Psoas muscle (tissue), 7 donors: ENCODE measurements at regions not wholly inside any gene's neighbourhood (a gene's known extent, or its start where the extent isn't known, plus 50 kb on each side); places are given as distances from the start of the nearest gene placed in this dataset.

Experiments
- ATAC-seq, 4 donors: fragments of 200-7000 bp; cut with Tn5 transposase; one replicate each; pipeline ENCODE4 v1.9.1; 2020; ENCODE audit warnings: moderate library complexity in 3 of 4, mild to moderate bottlenecking in 2 of 4
- DNase-seq, 2 donors: peaks; one replicate each; pipeline ENCODE4 v3.0.0-alpha.2; 2020
- H3K27ac ChIP-seq: fragments of 200-600 bp; one replicate; pipeline ENCODE4 v1.8.0; 2022
- H3K27me3 ChIP-seq, 3 donors: fragments of 200-600 bp in 1 of 3; one replicate each; pipeline versions ENCODE4 v1.6.1 to v1.8.0; 2013 to 2022; ENCODE audit warnings: low read length in 2 of 3, mild to moderate bottlenecking in 2 of 3, moderate library complexity in 1 of 3; ENCODE audit not compliant: insufficient read depth in 3 of 3
- H3K36me3 ChIP-seq, 2 donors: fragments of 200-600 bp in 1 of 2; one replicate each; pipeline versions ENCODE4 v1.6.1 to v1.8.0; 2013 to 2022; ENCODE audit warnings: low read depth in 1 of 2, mild to moderate bottlenecking in 1 of 2, moderate library complexity in 1 of 2; ENCODE audit not compliant: insufficient read depth in 1 of 2
- H3K4me1 ChIP-seq: fragments of 200-600 bp; one replicate; pipeline ENCODE4 v1.8.0; 2022
- H3K4me3 ChIP-seq: fragments of 200-600 bp; one replicate; pipeline ENCODE4 v1.8.0; 2022; ENCODE audit warnings: mild to moderate bottlenecking
- H3K9me3 ChIP-seq: fragments of 200-600 bp; one replicate; pipeline ENCODE4 v1.8.0; 2022
- CTCF ChIP-seq: fragments of 200-600 bp; IDR thresholded peaks from one replicate; pipeline ENCODE4 v1.8.0; 2022; ENCODE audit warnings: antibody characterized with exemption
- WGBS, 3 donors: extraction: QIAGEN DNeasy Blood & Tissue Kit; methylation state at CpG; one replicate each; pipeline versions ENCODE4 v1.1.6 to v1.1.7; 2013; 5-methylcytosine and 5-hydroxymethylcytosine counted together
- intact Hi-C, 2 donors: fragments of 100-400 bp; cut with DNase I; formaldehyde crosslinking; loops; one replicate each; pipeline versions ENCODE4 v1.11.0 to v1.14.2; 2022
- donor health status: healthy with polysubstance abuse.
- donor health status: DM: no; HTN: no; CAD: no; lungs with moderate emphysema.
- donor health status: Bipolar disorder and iron deficiency.
- donor health status: healthy.
- donor health status: DM: yes; HTN: yes; CAD: no.
- donor health status: DM: no; HTN: no; CAD: no.
- donor health status: DM: yes; HTN: yes; CAD: no.

DNA sequence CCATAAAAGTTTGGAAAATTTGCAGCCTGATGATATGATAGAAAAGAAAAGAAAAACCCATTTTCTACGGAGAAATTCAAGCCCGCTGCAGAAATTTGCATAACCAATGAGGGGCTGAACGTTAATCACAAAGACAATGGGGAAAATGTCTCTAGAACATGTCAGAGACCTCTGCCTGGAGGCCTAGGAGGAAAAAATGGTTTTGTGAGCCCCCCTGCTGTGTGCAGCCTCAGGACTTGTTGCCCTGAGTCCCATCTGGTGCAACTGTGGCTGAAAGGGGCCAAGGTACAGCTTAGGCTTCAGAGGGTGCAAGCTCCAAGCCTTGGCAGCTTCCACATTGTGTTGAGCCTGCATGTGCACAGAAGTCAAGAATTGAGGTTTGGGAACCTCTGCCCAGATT, 1267.4 kb upstream of the GOT2 start:
- H3K9me3 ChIP-seq, result no peaks in the 10 kb centered on the region
- no peaks in the 10 kb centered on the region for H3K27me3 ChIP-seq
- DNase-seq (no peak), ATAC-seq (no peak)
- WGBS, 3 donors, result 39 to 72% (median 67%) methylated on average over 3 of the region's 3 CpGs
- no peaks in the 10 kb centered on the region for H3K36me3 ChIP-seq
- intact Hi-C loops, result no loop called here
- no peak overlapping the region for H3K4me3 ChIP-seq
- no peak for TF ChIP-seq CTCF
- H3K4me1 ChIP-seq, result no peaks in the 10 kb centered on the region
- no peak overlapping the region for H3K27ac ChIP-seq

- TF ChIP-seq CTCF, result no peak
- Histone ChIP-seq H3K36me3 (no peaks in the 10 kb centered on the region), H3K4me3 (no peak overlapping the region), H3K4me1 (no peaks in the 10 kb centered on the region), H3K27me3 (no peaks in the 10 kb centered on the region), H3K9me3 (no peaks in the 10 kb centered on the region), H3K27ac (no peak overlapping the region)
- intact Hi-C loops, result no loop called here
- DNase-seq (no peak), ATAC-seq (no peak)
- 91 to 94% (median 91%) methylated on average over 4 of the region's 4 CpGs for WGBS, 3 donors
These were observed 1263.6 kb upstream of the GOT2 start for GRCh38 chr16:59997706-59998105.

- Histone ChIP-seq H3K27ac (no peak overlapping the region), H3K9me3 (peaks cover 8% of the 10 kb centered on the region), H3K36me3 (no peaks in the 10 kb centered on the region), H3K4me3 (no peak overlapping the region), H3K27me3 (no peaks in the 10 kb centered on the region), H3K4me1 (no peaks in the 10 kb centered on the region)
- ATAC-seq, result no peak
- intact Hi-C loops, result no loop called here
- WGBS, 3 donors, result 74 to 79% (median 76%) methylated on average over 10 of the region's 10 CpGs
- no peak for DNase-seq
- TF ChIP-seq CTCF, result no peak
These were observed 1259.0 kb upstream of the GOT2 start for GRCh38 chr16:59993101-59993500.

DNA sequence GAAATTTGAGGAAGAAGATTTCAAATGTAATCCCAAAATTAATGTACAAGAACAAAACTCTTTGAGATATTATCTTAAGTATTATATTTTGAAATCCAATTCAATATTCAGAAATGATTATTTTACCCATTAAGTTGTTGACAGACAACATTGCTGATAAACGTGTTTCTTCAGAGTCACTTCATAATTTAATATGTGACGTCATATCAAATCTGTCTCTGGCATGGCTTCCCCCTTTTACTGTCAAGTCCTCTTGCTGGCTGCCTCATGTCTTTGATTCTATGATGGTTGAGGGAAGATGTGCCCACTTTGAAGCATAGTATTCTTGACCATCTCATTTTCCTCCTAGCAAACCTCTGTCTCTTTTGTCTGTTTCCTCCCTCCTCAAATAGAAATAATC, 1257.1 kb upstream of the GOT2 start:
- Histone ChIP-seq H3K9me3 (peaks cover 8% of the 10 kb centered on the region), H3K4me1 (no peaks in the 10 kb centered on the region), H3K27ac (no peak overlapping the region), H3K4me3 (no peak overlapping the region), H3K27me3 (no peaks in the 10 kb centered on the region), H3K36me3 (no peaks in the 10 kb centered on the region)
- ATAC-seq (no peak), DNase-seq (no peak)
- TF ChIP-seq CTCF, result no peak
- WGBS, 3 donors, result 45 to 83% (median 62%) methylated on average over 2 of the region's 2 CpGs
- intact Hi-C loops, result no loop called here

DNA sequence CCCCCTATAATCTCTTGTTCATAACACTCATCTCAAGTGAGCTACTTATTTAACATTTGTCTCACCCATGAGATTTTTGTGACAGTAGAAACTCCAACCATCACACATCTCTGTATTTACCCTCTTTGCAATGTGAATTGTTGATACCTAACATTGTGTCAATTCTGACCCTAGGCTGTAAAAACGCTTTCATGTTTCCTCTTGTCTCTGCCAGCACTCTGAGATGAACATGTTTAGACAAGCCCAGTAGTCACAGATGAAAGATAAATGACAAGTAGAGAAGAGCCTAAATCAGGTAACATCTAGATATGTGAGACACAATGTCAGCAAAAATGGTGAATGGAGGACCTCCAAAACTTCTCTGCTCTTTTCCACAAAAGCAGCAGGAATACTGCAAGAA, 1254.5 kb upstream of the GOT2 start:
- WGBS, 3 donors, result 64 to 68% (median 64%) methylated on average over 1 of the region's 1 CpG
- Histone ChIP-seq H3K4me1 (no peaks in the 10 kb centered on the region), H3K36me3 (no peaks in the 10 kb centered on the region), H3K27me3 (no peaks in the 10 kb centered on the region), H3K4me3 (no peak overlapping the region), H3K9me3 (peaks cover 15% of the 10 kb centered on the region), H3K27ac (no peak overlapping the region)
- no peak for DNase-seq
- intact Hi-C loops, result no loop called here
- no peak for ATAC-seq
- no peak for TF ChIP-seq CTCF
